SW480 (cell line): ENCODE measurements at regions not wholly inside any gene's neighbourhood (a gene's known extent, or its start where the extent isn't known, plus 50 kb on each side); places are given as distances from the start of the nearest gene placed in this dataset.
"Not testable (repeated sequence)": the region's sequence is repeated elsewhere in the genome, so short reads cannot be mapped to it uniquely, and the experiment has no call there.

ENCODE experiments used
- DNase-seq: peaks from one replicate; pipeline ENCODE4 v3.0.0-alpha.2; 2016; ENCODE audit warnings: low spot score

DNA sequence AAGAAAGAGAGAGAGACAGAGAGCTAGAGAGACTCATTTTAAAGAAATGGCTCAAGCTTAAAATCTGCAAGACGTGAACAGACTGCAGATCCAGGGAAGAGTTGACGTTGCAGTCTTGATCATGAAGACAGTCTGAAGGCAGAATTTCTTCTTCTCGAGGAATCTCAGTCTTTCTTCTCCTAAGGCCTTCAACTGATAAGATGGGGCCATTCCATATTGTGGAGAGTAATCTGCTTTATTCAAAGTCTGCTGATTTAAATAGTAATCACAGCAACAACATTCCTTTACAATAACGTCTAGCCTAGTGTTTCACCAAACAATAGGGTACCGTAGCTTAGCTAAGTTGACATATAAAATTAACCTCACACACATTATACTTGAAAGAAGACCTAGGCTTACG is 208.4 kb upstream of the ADAMTS3 start:
- no peak for DNase-seq

DNA sequence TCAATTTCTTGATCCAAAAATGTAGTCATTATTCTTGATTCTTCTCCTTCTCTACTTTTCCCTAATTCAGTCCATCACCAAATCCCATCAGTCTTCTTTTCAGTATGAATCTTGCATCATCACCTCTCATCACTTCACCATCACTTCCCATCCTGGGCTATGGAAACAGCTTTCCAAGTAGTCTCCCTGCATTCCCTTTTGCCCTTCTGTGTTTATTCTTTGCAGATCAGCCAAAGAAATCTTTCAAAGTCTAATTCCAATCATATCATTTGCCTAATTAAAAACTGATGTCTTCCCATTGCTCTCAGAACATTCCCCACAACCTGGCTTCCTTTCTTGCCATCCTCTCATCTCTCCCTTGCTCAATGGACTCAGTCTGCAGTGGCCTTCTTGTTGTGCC is 201.7 kb upstream of the ADAMTS3 start:
- no peak for DNase-seq

DNA sequence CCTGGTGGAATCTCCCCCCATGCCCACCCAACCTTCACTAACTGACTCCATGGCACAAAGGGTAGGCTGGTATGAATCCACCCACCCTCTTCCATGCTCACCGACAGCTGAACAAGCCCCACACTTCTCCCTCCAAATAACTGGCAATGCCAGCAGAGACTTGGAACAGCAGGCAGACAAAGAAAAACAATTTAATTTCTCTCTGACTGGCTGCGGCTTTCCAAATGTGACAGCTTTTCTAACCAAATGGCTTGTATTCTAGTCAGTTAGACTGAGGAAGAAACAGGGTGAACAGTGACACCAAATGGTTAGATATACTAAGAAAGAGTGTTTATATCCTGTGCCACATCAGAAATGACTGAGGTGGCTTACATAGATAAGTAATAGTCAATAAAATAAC is 199.3 kb upstream of the ADAMTS3 start:
- DNase-seq, result no peak

DNA sequence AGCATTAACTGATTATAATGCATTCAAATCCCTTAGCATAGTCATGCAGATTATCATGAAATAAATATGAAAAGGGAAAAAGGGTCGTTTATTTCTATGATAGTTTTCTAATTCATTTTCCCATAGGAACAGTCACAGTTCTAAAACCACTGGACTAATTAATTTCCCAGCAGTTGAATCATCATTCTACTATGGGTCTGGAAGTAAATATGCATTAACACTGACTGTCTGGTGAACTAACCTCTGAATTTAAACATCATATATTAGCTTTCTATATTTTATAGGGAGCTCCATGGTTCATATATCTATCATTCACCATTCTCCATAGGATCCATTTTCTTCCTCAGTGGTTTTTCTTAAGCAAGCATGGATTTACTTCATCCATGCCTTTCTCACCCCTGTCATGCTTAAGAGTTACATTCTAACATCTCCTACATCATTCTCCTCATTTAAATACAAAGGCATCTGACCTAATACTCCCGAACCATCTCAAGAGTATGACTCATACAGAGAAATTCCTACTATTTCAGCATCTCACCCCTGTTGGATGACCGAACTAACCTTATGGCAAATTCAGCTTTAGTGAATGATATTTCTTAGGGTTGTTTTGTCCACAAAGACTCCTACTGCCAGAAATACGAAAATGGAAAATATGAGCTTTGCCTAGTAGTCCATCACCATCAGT is 198.7 kb upstream of the ADAMTS3 start:
- DNase-seq, result no peak

DNA sequence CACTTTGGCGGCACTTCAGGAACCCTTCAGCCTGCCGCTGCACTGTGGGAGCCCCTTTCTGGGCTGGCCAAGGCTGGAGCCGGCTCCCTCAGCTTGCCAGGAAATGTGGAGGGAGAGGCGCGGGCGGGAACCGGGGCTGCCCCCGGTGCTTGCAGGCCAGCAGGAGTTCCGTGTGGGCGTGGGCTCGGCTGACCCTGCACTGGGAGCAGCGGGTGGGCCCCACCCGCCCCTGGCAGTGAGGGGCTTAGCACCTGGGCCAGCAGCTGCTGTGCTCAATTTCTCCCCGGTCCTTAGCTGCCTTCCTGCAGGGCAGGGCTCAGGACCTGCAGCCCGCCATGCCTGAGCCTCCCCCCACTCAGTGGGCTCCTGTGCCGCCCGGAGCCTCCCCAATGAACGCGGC is 196.8 kb upstream of the ADAMTS3 start:
- DNase-seq, result not testable (repeated sequence)

DNA sequence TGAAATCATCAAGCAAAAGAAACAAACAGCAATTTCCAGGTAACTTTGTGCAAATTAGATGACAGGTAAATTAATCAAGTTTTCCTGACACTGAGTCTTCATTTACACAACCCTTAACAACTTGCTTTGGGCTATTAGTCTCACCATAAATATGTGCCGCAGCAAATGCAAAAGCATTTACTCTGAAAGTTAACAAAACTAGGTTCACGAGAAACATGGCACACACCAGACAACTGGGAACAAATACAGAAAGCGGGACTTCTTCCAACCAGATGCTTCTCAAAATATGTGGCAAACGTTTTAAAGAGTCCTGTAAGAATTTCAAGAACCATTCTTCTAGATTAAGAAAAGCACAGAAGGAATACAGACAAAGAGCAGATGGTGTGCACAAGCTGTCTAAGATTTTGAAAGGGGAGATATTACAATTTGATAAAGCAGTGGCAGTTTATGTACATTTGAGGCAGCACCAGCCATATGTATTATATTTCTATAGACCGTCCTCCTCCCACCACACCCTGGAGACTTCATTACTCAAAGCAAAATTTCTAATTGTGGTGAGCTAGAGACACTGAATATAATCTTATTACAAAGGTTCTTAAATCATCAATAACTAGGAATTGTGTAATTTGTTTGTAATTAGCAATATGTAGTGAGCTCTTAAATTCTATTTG is 192.5 kb upstream of the ADAMTS3 start:
- no peak for DNase-seq

DNA sequence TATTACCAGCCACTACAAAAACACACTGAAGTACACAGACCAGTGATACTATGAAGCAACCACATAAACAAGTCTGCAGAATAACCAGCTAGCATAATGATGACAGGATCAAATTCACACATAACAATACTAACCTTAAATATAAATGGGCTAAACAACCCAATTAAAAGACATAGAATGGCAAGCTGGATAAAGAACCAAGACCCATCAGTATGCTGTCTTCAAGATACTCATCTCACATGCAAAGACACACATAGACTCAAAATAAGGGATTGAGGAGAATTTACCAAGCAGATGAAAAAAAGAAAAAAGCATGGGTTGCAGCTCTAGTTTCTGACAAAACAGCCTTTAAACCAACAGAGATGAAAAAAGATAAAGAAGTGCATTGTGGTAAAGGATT is 184.4 kb upstream of the ADAMTS3 start:
- DNase-seq, result not testable (repeated sequence)

DNA sequence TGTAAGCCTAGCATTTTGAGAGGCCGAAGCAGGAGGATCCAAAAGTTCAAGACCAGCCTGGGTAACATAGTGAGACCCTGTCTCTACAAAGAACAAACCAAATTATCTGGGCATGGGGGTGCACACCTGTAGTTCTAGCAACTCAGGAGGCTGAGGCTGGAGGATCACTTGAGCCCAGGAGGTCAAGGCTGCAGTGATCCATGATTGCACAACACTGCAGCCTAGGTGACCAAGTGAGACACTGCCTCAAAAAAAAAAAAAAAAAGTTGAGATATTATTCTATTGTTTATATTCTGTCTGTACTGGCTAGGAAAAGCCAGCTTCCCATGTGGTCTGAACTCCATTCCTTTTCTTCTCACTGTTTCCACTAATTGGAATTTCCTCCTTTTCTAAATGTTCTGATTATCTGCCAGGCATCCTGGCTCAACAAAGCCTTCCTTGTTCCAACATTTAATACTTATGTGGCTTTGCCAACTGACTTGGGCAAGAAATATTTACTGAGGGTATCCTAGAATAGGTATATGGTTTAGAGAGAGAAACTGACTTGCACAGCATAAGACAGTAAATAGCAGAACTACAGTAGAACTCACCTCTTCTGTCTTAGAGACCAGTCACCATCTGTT is 175.2 kb upstream of the ADAMTS3 start:
- DNase-seq, result no peak

DNA sequence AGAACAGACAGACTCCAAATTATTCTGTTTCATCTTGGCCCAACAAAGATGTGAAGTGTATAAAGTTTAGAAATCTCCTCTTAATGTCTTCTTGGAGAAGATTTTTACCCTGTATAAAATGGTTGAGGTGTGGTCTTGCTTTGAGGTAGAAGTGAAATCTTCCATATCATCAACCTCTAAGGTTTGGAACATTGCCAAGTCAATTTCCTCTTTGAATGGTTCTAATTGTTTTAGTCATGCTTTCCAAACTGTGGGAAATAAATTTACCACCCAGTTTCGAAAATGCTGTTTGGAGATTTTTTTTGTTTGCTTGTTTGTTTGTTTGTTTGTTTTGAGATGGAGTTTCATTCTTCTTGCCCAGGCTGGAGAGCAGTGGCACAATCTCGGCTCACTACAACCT is 174.1 kb upstream of the ADAMTS3 start:
- no peak for DNase-seq

DNA sequence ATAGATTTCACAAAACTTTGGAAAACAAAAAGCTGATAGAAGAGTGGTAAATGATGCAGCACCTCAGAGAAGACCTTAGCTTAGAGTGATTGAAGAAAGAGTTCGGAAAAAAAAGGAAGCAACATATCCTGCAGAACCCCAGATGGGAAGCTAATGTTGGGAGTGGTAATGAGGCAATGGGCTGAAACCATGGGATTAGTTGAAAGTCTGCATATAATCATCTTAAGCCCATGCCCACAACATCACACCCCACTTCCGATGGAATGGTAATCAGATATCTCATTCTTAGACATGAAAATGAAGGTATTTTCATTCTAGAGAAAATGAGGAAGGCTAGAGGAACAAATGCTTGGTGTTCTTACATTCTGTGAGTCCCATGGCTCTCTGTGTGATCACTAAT is 146.3 kb upstream of the ADAMTS3 start:
- DNase-seq, result no peak

DNA sequence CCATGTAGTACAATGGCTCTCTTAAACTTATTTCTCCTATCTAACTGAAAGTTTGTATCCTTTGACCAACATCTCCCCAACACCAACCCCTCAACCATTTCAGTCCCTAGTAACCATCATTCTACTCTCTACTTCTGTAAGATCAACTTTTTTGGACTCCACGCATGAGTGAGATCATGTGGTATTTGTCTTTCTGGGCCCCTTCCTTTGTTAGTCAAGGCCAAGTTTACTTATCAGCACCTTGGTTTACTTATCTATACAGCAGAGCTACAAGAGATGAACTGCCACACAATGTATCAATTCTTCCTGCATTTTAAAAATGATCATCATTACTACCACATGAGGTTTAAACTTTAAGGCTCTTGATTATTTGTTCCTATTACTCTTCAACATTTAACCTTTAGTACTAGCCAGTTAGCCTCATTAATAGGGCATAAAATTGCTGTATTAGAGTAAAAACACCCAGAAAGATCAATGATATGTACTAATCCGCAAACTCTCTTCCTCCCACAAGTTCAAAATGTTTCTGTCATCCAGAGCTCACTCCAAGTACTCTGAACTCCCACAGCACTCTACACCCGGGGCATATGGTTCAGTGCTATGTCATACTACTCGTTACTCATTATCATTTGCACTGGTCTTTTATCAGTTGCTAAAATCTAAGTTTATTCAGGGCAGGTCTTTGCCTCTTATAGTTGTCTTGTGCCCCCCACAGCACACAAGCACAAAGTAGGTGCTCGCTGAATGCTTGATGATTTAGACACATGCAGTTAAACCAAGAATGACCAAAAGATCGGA is 145.7 kb upstream of the ADAMTS3 start:
- DNase-seq, result no peak

DNA sequence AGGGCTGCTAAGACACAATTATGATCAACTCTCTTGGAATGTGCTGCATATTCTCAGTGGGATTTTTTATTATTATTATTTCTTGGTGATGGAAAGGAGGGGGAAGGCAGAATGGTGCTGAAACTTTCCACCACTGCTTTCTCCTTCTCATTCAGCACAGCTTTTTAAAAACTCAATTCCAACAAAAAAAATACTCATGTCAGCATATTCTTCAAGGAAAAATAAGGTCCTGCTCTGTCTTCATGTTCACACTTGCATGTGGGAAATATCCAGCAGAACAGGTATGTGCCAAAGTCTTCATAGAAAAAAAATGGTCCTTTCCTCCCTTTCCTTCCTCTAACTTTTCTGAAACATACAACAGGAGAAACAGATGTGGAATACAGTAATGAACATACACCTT is 144.0 kb upstream of the ADAMTS3 start:
- DNase-seq, result no peak

DNA sequence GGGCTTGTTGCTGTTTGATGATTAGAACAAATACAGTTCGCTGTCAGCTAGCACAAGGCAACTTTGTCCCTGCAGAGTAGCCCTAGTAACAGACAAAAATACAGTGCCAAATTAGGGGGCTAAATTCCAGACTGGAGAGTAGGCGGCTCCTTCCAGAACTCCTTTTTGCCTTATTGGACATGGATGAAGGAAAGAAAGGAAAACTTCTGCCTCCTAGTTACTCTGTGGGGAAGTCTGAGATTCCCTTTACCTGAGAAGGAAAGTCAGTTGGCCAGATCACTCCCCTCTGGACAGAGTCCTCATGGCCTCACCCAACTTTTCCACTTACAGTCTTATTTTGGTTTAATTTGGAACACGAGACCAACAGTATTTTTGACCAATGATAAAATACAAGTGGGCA is 140.5 kb upstream of the ADAMTS3 start:
- DNase-seq, result no peak

DNA sequence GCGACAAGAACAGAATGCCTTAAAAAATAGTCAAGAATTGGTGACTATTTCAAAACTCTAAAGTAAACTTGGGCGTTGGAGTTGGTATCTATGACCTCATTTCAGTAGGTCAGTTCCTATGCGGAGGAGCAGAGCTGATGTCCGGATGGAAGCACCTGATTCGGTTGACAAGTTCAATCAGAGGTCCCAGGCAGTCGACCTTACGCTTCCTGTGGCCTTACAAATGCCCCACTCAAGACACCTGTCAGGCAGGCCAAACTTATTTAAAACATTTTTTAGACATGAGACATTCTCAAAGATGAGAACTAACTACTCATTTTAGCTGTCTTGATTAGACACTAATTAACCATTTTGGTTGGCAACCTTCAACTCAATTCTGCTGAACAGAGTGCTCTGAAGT is 137.7 kb upstream of the ADAMTS3 start:
- DNase-seq, result no peak

DNA sequence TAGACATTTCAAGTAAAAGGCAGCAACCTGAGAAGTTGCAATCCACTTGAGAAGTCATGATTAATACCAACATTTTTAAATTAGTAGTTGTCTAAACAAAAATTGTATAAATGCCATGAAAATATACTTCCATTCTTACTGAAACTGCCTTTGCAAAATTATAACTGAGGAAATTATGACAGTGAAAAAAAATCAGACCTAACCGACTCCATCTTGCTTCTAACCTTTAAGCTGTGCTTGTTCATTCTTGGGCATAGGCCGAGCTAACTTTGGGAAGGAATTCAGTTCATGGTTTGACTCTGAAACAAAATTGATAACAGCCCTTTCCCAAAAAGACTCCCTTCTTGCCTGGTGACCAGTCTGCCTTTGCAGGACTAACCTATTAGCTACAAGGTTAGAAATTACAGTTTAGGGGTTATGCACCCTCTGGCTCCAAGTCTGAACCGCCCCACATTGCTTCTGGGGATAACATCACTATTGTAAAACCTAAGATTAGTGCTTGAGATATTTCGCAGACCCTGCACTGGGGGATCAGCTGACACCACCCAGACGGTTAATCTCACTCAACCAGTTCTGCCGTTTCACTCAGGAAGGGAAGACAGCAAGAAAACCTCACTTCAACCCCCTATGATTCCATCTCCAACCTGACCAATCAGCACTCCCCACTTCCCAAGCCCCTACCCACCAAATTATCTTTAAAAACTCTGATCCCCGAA is 136.1 kb upstream of the ADAMTS3 start:
- not testable (repeated sequence) for DNase-seq

DNA sequence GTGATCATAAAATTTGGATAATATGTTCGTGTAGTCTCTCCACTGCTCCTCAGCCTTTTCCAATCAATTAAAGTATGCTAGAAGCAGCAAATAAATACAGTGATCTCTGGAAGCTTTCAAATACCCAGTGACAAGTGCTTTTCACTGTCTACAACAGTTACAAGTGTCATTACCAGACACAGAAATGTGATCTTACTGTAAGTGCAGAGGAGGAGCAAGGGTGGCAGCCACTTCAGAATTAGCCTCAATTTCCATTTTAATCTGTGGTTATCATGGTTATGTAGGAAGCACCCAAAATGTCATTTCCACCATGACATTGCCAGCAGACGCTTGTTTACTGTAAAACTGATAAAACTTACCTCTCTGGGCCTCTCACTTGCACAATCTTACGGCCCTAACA is 133.9 kb upstream of the ADAMTS3 start:
- DNase-seq, result no peak

DNA sequence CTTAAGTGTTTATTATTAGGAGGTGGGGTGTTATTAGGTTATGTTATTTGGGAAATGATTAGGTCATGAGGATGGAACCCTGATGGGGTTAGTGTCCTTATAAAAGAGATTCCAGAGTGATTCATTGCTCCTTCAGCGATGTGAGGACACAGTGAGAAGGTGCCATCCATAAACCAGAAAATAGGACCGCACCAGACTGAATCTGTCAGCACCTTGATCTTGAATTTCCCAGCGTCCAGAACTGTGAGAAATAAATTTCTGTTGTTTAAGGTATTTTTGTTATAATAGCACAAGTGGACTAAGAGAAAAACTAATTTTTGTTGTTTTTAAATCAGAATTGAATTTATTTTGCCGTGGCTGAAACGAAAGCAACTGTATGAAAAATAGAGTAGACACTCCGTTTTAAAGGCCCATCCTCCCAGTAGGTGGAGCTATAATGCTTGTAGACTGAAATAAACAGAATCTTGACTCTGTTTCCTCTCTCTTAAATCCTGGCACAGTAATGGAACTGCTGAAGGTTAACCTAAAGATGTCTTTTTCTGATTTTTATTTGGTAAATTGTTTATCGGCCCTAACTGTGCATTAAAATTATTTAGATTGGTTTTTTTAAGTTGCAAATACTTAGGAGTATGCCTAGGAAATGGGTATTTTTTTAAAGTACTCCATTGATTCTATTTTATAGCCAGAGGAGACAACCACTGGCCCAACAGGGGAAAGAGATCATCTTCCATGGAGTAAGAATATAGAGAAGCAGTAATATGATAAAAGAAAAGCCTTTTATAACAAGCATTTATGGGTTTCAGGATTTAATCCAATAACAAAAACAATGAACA is 133.2 kb upstream of the ADAMTS3 start:
- DNase-seq, result peak; percentile 27

DNA sequence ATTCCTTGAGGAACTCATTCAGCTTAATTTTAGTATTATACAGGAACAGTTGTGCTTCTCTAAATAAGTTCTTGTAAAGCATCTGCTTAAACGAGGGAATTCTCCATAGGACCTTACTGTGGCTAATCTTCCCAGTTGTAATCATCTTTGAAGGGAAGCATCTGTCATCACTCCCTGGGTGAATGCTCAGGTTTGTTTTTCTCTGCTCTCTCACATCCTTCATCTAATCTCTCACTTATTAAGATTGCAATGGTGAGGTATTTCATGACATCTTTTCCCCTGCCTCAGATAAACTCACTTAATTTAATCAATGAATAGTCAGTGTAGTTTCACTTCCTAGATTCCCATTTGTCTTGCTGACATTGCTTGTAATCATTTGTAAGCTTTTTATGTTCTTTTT is 121.8 kb upstream of the ADAMTS3 start:
- DNase-seq, result no peak

DNA sequence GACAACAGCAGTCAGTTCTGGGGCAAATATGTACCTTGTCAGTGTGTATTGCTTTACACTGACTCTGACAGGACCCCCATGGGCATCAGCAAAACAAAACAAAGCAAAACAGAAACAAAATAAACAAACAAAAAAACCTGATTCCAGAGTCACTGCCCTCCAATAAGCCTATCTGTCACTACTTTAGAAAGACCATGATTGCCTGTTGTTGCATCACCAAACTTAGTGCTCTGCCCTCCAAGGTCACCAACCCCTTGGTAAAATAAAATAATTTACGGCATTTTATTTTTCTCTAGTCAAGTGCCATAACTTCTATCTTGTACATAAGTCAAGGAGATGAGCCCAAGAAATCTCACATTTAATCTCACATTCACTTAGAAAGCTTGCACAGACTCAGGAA is 120.9 kb upstream of the ADAMTS3 start:
- no peak for DNase-seq

DNA sequence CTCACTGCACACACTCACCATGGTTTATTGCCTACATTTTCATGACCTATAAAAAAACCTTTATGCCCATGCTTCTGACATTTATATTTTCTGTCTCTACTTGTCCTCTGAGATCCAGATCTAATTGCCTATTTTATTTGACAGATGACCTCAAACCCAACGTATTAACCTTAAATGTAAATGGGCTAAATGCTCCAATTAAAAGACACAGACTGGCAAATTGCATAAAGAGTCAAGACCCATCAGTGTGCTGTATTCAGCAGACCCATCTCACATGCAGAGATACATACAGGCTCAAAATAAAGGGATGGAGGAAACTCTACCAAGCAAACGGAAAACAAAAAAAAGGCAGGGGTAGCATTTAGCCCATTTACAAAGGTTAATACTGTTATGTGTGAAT is 117.4 kb upstream of the ADAMTS3 start:
- not testable (repeated sequence) for DNase-seq

DNA sequence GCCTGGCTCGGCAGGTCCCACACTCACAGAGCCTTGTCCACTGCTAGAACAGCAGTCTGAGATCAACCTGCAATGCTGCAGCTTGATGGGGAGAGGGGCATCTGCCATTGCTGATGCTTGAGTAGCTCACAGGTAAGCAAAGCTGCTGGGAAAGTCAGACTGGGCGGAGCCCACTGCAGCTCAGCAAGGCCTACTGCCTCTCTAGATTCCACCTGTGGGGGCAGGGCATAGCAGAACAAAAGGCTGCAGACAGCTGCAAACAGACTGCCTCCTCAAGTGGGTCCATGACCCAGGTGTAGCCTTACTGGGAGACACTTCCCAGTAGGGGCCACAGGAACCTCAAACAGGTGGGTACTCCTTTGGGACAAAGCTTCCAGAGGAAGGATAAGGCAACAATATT is 110.6 kb upstream of the ADAMTS3 start:
- DNase-seq, result no peak
